ENCODE measurements at regions not wholly inside any gene's neighbourhood (a gene's known extent, or its start where the extent isn't known, plus 50 kb on each side); places are given as distances from the start of the nearest gene placed in this dataset.

DNA sequence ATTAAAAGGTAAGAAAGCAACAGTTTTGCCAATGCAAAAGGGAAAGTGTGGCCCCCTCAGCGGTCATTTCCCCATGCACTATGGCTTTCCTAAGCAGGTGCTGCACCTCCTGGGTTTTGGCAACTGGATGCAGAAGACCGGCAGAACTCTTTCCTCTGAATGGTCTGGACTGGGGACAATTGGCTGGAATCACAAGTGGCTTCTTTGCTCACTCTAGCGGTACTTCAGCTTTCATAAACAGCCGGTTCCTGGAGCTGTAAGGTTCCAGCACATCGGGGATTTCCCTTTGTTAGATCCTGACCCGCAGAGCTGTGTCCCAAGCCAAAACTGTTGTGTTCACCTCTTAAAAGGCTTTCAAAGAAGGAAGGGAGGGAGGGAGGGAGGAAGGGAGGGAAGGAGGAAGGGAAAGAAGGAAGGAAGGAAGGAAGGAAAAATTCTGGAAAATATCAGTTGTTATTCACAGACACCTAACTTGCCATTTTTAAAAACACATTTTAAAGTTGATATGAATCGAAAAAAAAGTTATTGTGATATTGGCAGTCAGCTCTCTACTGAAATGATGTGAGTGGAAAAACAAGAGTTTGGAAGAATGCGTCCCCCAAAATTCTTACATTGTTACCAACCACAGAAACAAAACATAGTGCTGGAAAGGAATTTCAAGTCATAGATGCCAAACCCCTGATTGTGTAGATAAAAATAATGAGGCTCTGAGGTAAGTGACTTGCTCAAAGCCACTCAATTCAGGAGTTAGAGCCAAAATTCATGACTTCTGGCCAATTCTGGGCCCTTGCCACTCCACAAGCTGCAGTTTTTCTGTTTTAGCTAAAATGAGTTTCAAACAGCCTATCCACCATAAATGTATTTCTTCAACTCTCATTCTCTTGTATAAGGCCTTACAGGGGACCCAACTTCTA is 220.6 kb upstream of the HMGA2 start:
- peak; percentile 70 to 92 (median 86) for ATAC-seq
- TF ChIP-seq, protein P1, sequence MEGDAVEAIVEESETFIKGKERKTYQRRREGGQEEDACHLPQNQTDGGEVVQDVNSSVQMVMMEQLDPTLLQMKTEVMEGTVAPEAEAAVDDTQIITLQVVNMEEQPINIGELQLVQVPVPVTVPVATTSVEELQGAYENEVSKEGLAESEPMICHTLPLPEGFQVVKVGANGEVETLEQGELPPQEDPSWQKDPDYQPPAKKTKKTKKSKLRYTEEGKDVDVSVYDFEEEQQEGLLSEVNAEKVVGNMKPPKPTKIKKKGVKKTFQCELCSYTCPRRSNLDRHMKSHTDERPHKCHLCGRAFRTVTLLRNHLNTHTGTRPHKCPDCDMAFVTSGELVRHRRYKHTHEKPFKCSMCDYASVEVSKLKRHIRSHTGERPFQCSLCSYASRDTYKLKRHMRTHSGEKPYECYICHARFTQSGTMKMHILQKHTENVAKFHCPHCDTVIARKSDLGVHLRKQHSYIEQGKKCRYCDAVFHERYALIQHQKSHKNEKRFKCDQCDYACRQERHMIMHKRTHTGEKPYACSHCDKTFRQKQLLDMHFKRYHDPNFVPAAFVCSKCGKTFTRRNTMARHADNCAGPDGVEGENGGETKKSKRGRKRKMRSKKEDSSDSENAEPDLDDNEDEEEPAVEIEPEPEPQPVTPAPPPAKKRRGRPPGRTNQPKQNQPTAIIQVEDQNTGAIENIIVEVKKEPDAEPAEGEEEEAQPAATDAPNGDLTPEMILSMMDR (IDR thresholded peaks at IDR 0.05): no peak
- Histone ChIP-seq H3K27me3 (peaks cover 0 to 25% (median 0%) of the 10 kb centered on the region in 7 donors), H3K36me3 (no peaks in the 10 kb centered on the region), H3K27ac (peak overlapping the region in 8 of 10 donors; percentile 17 to 70 (median 54)), H3K4me1 (peaks cover 0 to 32% (median 15%) of the 10 kb centered on the region in 9 donors), H3K4me3 (peak overlapping the region in 7 of 10 donors; percentile 2 to 46 (median 26)), H3K9me3 (peaks cover 0 to 16% (median 7%) of the 10 kb centered on the region in 11 donors)
- peak in 1 of 2 donors; percentile 47 for DNase-seq
- 21 to 24% methylated on average over 8 of the region's 8 CpGs for WGBS, 2 donors
- intact Hi-C loops (cut with DNase I): loop anchor here in 6 of 10 donors (5.0 to 10.0 kb wide), 7 partner anchors 46 to 484 kb away; no protein-coding TSS in a partner anchor

DNA sequence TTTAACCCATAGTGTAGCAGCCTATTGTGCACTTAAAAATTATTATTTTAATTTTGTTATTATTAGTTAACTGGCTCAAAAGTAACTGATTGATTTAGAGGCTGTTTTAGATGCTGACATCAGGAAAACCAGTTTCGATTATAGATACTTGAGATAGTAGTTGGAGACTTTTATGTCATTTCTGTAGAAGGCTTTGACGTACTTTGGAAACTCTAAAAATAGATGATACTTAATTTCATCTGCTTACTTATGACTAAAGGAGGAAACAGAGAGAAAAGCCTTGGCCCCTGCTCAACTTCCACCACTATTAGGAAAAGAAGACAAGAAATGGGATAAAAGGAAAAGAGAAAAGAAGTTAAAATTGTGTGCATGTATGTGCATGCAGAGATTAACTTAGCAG is 219.3 kb upstream of the HMGA2 start:
- intact Hi-C loops (cut with DNase I): loop anchor here in 2 of 10 donors (10.0 kb wide), 2 partner anchors 80 to 380 kb away; no protein-coding TSS in a partner anchor
- H3K4me3 ChIP-seq: no peak overlapping the region
- WGBS, 2 donors: 45 to 46% methylated on average over 2 of the region's 2 CpGs
- no peak overlapping the region for H3K27ac ChIP-seq
- peaks cover 0 to 16% (median 7%) of the 10 kb centered on the region in 11 donors for H3K9me3 ChIP-seq
- H3K36me3 ChIP-seq: no peaks in the 10 kb centered on the region
- ATAC-seq (no peak), DNase-seq (no peak)
- H3K27me3 ChIP-seq: peaks cover 0 to 20% (median 0%) of the 10 kb centered on the region in 7 donors
- TF ChIP-seq, protein P1 (IDR thresholded peaks at IDR 0.05): no peak
- peaks cover 0 to 32% (median 15%) of the 10 kb centered on the region in 9 donors for H3K4me1 ChIP-seq

DNA sequence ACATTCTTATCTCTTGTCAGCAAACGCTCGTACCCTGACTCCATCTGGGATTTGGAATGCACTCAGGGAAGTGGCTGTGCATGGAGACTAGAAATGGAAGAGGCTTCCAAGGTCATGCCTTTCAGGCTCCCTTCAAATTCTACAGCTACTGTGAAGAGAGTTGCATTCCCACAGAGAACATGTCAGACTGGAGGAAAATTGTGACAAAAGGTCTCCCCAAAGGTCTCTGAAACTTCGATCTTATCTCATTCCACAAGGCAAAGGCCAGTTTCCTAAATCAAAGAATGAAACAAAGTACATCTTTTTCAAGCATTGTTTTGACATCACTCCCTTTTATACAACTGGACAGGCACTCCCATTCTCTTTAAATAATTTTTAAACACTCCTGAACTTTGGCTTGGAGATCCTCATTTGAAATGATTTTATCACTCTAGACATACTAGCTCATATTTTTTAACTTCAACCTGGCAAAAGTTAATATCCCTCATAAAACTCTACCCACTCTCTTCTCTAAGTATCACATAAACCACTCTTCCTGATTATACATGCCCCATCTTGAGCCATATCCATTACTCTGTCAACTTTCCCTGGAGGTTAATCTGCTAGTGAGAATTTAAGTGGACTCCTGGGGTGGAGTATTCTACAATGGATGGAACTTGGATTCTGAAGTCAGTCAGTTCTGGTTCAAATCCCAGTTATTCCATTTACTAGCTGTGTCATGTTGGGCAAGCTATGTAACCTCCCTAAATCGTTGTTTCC is 218.1 kb upstream of the HMGA2 start:
- Histone ChIP-seq H3K4me1 (peaks cover 0 to 32% (median 15%) of the 10 kb centered on the region in 9 donors), H3K27ac (no peak overlapping the region), H3K9me3 (peaks cover 0 to 16% (median 7%) of the 10 kb centered on the region in 11 donors), H3K4me3 (no peak overlapping the region), H3K27me3 (peaks cover 0 to 14% (median 0%) of the 10 kb centered on the region in 7 donors), H3K36me3 (no peaks in the 10 kb centered on the region)
- ATAC-seq: no peak
- DNase-seq: no peak
- intact Hi-C loops (cut with DNase I): loop anchor here in 2 of 10 donors (10.0 kb wide), 2 partner anchors 79 to 379 kb away; no protein-coding TSS in a partner anchor
- whole genome bisulfite sequencing, 2 donors: 58 to 64% methylated on average over 4 of the region's 4 CpGs
- TF ChIP-seq, protein P1 (IDR thresholded peaks at IDR 0.05): no peak

DNA sequence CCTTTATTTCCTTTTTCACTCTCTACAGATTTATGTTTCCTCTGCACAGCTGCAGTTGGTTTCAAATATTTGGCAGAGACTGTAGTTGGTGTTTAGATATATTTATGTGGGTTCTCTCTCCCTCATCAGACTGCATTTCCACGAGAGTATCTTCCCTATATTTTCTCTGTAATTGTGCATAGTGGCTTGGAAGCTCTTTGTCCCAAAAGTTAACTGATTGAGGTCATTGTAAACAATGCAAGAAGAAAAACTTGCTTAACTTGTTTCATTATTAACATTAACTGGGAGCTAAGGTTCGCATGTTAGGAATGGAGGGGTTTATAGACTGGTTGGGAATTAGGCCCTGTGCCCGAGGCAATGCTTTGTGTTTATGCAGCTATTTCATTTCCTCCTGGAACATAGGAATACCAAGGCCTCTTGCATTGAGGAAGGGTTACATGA is 216.9 kb upstream of the HMGA2 start:
- Histone ChIP-seq H3K27me3 (peaks cover 0 to 26% (median 0%) of the 10 kb centered on the region in 7 donors), H3K4me3 (no peak overlapping the region), H3K36me3 (no peaks in the 10 kb centered on the region), H3K9me3 (peaks cover 0 to 16% (median 7%) of the 10 kb centered on the region in 11 donors), H3K27ac (no peak overlapping the region), H3K4me1 (peaks cover 0 to 26% (median 12%) of the 10 kb centered on the region in 9 donors)
- ATAC-seq (no peak), DNase-seq (no peak)
- intact Hi-C loops (cut with DNase I): loop anchor here in 2 of 10 donors (10.0 kb wide), 2 partner anchors 77 to 377 kb away; no protein-coding TSS in a partner anchor
- 81 to 88% methylated on average over 3 of the region's 3 CpGs for WGBS, 2 donors
- TF ChIP-seq, protein P1 (IDR thresholded peaks at IDR 0.05): no peak

All from heart right ventricle (tissue), 16 donors.